ENCODE measurements at regions not wholly inside any gene's neighbourhood (a gene's known extent, or its start where the extent isn't known, plus 50 kb on each side); places are given as distances from the start of the nearest gene placed in this dataset.

DNA sequence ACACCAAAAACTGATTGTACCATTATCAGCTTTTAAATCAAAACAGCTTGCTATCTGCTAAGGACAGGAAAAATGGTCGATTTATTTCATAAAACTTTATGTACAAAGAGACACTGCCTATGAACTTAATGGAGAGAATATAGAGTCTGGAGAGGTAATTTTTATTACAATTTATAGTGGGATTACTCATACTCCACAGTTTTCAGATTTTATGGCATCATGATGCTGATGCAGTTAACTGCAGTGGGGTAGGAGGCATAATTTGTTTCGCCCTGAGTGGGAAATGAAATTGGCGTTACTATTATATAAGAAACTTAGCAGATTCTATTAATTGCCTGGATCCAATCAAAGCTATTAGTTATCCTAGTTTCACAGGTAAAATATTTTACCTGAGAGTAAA is 301.4 kb downstream of the KLF12 start:
- no peaks in the 10 kb centered on the region for H3K4me1 ChIP-seq (ENCODE audit: insufficient read depth, poor library complexity, severe bottlenecking)
- H3K4me3 ChIP-seq (ENCODE audit: severe bottlenecking) = no peak overlapping the region
- H3K9me3 ChIP-seq (ENCODE audit: severe bottlenecking) = no peaks in the 10 kb centered on the region
- H3K27ac ChIP-seq (ENCODE audit: poor library complexity, severe bottlenecking) = no peak overlapping the region
- H3K27me3 ChIP-seq (ENCODE audit: insufficient read depth, poor library complexity, severe bottlenecking) = no peaks in the 10 kb centered on the region
- TF ChIP-seq, protein P1, sequence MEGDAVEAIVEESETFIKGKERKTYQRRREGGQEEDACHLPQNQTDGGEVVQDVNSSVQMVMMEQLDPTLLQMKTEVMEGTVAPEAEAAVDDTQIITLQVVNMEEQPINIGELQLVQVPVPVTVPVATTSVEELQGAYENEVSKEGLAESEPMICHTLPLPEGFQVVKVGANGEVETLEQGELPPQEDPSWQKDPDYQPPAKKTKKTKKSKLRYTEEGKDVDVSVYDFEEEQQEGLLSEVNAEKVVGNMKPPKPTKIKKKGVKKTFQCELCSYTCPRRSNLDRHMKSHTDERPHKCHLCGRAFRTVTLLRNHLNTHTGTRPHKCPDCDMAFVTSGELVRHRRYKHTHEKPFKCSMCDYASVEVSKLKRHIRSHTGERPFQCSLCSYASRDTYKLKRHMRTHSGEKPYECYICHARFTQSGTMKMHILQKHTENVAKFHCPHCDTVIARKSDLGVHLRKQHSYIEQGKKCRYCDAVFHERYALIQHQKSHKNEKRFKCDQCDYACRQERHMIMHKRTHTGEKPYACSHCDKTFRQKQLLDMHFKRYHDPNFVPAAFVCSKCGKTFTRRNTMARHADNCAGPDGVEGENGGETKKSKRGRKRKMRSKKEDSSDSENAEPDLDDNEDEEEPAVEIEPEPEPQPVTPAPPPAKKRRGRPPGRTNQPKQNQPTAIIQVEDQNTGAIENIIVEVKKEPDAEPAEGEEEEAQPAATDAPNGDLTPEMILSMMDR (IDR thresholded peaks at IDR 0.05; ENCODE audit: poor library complexity, severe bottlenecking) = no peak
- H3K36me3 ChIP-seq (ENCODE audit: low read depth) = no peaks in the 10 kb centered on the region
- no peak for DNase-seq (ENCODE audit: low spot score)
- no peak for ATAC-seq (ENCODE audit: low read depth)

DNA sequence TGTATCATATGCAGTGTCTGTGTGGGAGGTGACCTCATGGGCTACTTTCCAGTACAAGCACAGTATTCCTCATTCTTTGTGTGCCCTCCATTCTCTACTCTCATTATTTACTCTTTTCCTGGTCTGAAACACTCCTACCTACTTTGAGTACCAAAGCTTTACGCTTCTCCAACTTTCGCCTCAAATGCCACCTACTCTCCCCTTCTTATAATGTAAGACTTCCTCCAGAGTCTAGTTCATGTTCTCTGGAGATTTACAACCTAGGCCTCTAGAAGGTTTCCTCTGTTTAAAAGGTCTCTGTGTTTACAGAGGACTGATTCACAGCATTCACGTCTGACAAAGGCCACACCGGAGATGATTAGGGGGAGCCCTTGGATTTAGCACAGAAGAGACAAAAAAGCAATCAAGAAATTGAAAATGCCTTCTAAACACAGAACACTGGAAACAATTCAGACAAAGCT is 302.0 kb downstream of the KLF12 start:
- H3K4me1 ChIP-seq (ENCODE audit: insufficient read depth, poor library complexity, severe bottlenecking) = no peaks in the 10 kb centered on the region
- DNase-seq (ENCODE audit: low spot score) (no peak), ATAC-seq (ENCODE audit: low read depth) (no peak)
- no peak overlapping the region for H3K4me3 ChIP-seq (ENCODE audit: severe bottlenecking)
- no peak overlapping the region for H3K27ac ChIP-seq (ENCODE audit: poor library complexity, severe bottlenecking)
- H3K36me3 ChIP-seq (ENCODE audit: low read depth) = no peaks in the 10 kb centered on the region
- H3K27me3 ChIP-seq (ENCODE audit: insufficient read depth, poor library complexity, severe bottlenecking) = no peaks in the 10 kb centered on the region
- H3K9me3 ChIP-seq (ENCODE audit: severe bottlenecking) = no peaks in the 10 kb centered on the region
- TF ChIP-seq, protein P1 (IDR thresholded peaks at IDR 0.05; ENCODE audit: poor library complexity, severe bottlenecking) = no peak

DNA sequence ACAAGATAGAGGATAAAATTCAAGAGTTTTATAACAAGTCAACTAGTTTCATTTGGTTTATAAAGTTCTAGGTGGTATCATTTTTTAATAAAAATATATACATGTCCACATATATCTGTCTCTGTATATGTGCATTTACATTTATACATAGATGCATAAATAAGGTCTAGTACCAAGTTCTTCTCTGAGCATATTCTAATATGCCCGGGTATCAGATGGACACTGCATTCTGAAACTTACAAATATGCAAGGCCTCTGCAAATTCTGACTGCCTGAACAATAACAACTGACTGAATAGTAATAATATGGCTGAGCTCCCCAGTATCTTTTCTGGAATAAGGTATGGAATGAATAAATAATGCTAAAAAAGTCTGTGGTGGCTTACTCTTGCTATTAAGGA is 304.8 kb downstream of the KLF12 start:
- H3K4me1 ChIP-seq (ENCODE audit: insufficient read depth, poor library complexity, severe bottlenecking) = no peaks in the 10 kb centered on the region
- DNase-seq (ENCODE audit: low spot score) (no peak), ATAC-seq (ENCODE audit: low read depth) (no peak)
- TF ChIP-seq, protein P1 (IDR thresholded peaks at IDR 0.05; ENCODE audit: poor library complexity, severe bottlenecking) = no peak
- no peak overlapping the region for H3K27ac ChIP-seq (ENCODE audit: poor library complexity, severe bottlenecking)
- H3K36me3 ChIP-seq (ENCODE audit: low read depth) = no peaks in the 10 kb centered on the region
- H3K4me3 ChIP-seq (ENCODE audit: severe bottlenecking) = no peak overlapping the region
- no peaks in the 10 kb centered on the region for H3K9me3 ChIP-seq (ENCODE audit: severe bottlenecking)
- H3K27me3 ChIP-seq (ENCODE audit: insufficient read depth, poor library complexity, severe bottlenecking) = no peaks in the 10 kb centered on the region

DNA sequence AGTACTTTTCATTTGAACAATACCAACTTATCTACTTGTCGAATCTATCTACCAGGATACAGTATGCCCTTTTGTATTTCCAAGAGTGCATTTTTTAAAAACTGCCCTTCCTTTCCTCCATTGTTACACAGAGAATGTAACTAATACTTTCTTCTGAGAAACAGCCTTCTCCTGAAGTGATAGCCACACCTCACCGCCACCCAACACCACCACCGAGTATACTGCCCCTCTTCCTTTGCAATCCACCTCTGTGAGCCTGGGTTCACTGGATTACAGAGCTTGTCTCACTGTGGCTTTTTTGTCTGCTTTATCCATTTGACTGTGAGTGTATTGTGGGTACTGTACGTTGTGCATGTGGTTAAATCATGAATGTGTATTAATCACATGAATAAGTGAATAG is 305.4 kb downstream of the KLF12 start:
- H3K27me3 ChIP-seq (ENCODE audit: insufficient read depth, poor library complexity, severe bottlenecking) = no peaks in the 10 kb centered on the region
- no peak for DNase-seq (ENCODE audit: low spot score)
- TF ChIP-seq, protein P1 (IDR thresholded peaks at IDR 0.05; ENCODE audit: poor library complexity, severe bottlenecking) = no peak
- ATAC-seq (ENCODE audit: low read depth) = no peak
- H3K9me3 ChIP-seq (ENCODE audit: severe bottlenecking) = no peaks in the 10 kb centered on the region
- H3K36me3 ChIP-seq (ENCODE audit: low read depth) = no peaks in the 10 kb centered on the region
- no peaks in the 10 kb centered on the region for H3K4me1 ChIP-seq (ENCODE audit: insufficient read depth, poor library complexity, severe bottlenecking)
- H3K4me3 ChIP-seq (ENCODE audit: severe bottlenecking) = no peak overlapping the region
- no peak overlapping the region for H3K27ac ChIP-seq (ENCODE audit: poor library complexity, severe bottlenecking)

DNA sequence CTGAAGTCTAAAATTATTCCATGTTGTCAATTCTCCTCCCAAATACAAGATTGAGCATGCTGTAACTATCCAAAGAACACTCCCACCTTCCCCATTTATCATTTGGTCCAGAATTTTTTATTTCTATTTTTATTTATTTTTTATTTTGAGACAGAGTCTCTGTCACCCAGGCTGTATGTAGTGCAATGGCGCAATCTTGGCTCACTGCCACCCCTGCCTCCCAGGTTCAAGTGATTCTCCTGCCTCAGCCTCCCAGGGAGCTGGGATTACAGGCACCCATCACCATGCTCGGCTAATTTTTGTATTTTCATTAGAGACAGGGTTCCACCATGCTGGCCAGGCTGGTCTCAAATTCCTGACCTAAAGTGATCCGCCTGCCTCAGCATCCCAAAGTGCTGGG is 306.8 kb downstream of the KLF12 start:
- Histone ChIP-seq H3K36me3 (ENCODE audit: low read depth) (no peaks in the 10 kb centered on the region), H3K9me3 (ENCODE audit: severe bottlenecking) (no peaks in the 10 kb centered on the region), H3K4me3 (ENCODE audit: severe bottlenecking) (no peak overlapping the region), H3K4me1 (ENCODE audit: insufficient read depth, poor library complexity, severe bottlenecking) (no peaks in the 10 kb centered on the region), H3K27ac (ENCODE audit: poor library complexity, severe bottlenecking) (no peak overlapping the region), H3K27me3 (ENCODE audit: insufficient read depth, poor library complexity, severe bottlenecking) (no peaks in the 10 kb centered on the region)
- TF ChIP-seq, protein P1 (IDR thresholded peaks at IDR 0.05; ENCODE audit: poor library complexity, severe bottlenecking) = no peak
- DNase-seq (ENCODE audit: low spot score) (no peak), ATAC-seq (ENCODE audit: low read depth) (no peak)
